ENCODE measurements at regions not wholly inside any gene's neighbourhood (a gene's known extent, or its start where the extent isn't known, plus 50 kb on each side); places are given as distances from the start of the nearest gene placed in this dataset.

- TF ChIP-seq YY1 (IDR thresholded peaks at IDR 0.05; ENCODE audit: insufficient read depth, insufficient read length), result no peak
- TF ChIP-seq ZNF274 (IDR thresholded peaks at IDR 0.05; ENCODE audit: low read depth, low read length), result no peak
Measured at GRCh38 chr2:105514576-105514975, 115.7 kb upstream of the FHL2 start.

Measured in NT2/D1 (cell line).